A549 (cell line): ENCODE measurements at regions not wholly inside any gene's neighbourhood (a gene's known extent, or its start where the extent isn't known, plus 50 kb on each side); places are given as distances from the start of the nearest gene placed in this dataset.

ENCODE experiments used
- BHLHE40 ChIP-seq: IDR thresholded peaks from 2 replicates; pipeline ENCODE4 v1.6.1; 2012; ENCODE audit warnings: low read depth, low read length, inconsistent platforms
- CBX2 ChIP-seq: fragments of 200-600 bp; sonication (generic); IDR thresholded peaks from 2 replicates; pipeline ENCODE4 v1.6.1; 2016; ENCODE audit warnings: low read depth, mild to moderate bottlenecking, borderline replicate concordance
- CTCF ChIP-seq: fragments of >200 bp; sonication (Bioruptor Twin); formaldehyde crosslinking; IDR thresholded peaks from 3 replicates; pipeline ENCODE4 v1.5.1; 2016
- ESRRA ChIP-seq: fragments of 150-350 bp; IDR thresholded peaks from 2 replicates; pipeline ENCODE4 v1.6.1; 2014; ENCODE audit warnings: mild to moderate bottlenecking, low read length, borderline replicate concordance
- MYC ChIP-seq: IDR thresholded peaks from 2 replicates; pipeline ENCODE4 v1.6.1; 2012; ENCODE audit warnings: mild to moderate bottlenecking, inconsistent platforms, low read length, improper control_type of control experiment, borderline replicate concordance
- PHF8 ChIP-seq: fragments of 200-600 bp; sonication (generic); IDR thresholded peaks from 2 replicates; pipeline ENCODE4 v1.6.1; 2016; ENCODE audit warnings: low read depth, mild to moderate bottlenecking, antibody characterized with exemption, moderate library complexity, borderline replicate concordance
- POLR2A ChIP-seq: IDR thresholded peaks from 2 replicates; pipeline ENCODE4 v1.6.1; 2012; ENCODE audit warnings: mild to moderate bottlenecking, low read length
- TFCP2L1 ChIP-seq: fragments of 250-450 bp; sonication (Bioruptor Pico); IDR thresholded peaks from 2 replicates; pipeline ENCODE4 v1.5.0; 2021; ENCODE audit warnings: mild to moderate bottlenecking
- ZC3H11A ChIP-seq: fragments of 450-650 bp; IDR thresholded peaks from 2 replicates; pipeline ENCODE4 v1.6.1; 2014; ENCODE audit warnings: antibody characterized with exemption, mild to moderate bottlenecking

GRCh38 chr22:48459259-48459658, 1368.4 kb downstream of the BRD1 start:
- TF ChIP-seq CTCF (no peak), MYC (no peak), BHLHE40 (no peak), PHF8 (no peak), CBX2 (no peak), ESRRA (no peak), POLR2A (no peak), TFCP2L1 (CRISPR knock-in tag) (no peak), ZC3H11A (no peak)
